NCI-H510A (cell line): ENCODE measurements at regions not wholly inside any gene's neighbourhood (a gene's known extent, or its start where the extent isn't known, plus 50 kb on each side); places are given as distances from the start of the nearest gene placed in this dataset.

Experiments used
- DNase-seq: peaks from one replicate; lab custom pipeline; 2025; lab: John Stamatoyannopoulos, UW

DNA sequence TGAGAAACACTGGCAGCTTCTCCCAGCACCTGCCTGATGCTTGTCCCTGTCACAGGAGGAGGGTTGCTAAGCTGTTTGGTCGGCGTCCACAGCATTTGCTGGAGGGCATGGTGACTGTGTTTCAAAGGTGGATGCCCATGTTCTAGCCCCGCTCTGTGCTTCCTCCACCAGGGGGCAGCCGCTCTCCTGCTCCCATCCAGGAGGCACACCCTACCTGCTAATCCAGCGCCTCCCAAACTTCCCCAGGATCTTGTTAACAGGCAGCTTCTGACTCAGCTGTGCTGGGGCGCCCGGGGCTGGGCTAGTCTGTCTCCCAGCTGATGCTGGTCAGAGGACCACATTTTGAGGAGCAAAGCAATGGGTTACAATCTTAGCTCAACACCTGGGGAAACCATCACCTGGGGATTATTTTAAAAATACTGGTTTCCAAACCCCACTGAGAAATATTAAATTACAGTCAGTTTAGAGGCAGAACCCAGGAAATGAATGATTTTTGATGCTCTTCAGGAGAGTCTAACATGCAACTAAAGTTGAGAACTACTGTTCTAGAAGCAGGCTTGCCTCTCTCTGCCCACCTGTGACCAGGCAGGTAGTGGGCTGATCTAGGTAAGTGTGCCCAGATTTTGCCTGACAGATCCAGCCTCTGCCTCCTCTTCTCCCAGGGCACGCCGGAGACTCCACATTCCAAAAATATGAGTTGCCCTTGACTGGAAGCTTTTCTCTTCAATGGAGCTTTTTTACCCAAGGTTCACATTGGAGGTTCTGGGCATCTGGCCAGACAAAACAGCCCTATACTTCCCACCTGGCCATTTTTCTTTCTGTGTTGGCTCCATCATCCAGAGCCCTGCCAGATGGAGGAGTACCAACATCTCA is 92.7 kb upstream of the GPR26 start:
- DNase-seq = peak; percentile 79

DNA sequence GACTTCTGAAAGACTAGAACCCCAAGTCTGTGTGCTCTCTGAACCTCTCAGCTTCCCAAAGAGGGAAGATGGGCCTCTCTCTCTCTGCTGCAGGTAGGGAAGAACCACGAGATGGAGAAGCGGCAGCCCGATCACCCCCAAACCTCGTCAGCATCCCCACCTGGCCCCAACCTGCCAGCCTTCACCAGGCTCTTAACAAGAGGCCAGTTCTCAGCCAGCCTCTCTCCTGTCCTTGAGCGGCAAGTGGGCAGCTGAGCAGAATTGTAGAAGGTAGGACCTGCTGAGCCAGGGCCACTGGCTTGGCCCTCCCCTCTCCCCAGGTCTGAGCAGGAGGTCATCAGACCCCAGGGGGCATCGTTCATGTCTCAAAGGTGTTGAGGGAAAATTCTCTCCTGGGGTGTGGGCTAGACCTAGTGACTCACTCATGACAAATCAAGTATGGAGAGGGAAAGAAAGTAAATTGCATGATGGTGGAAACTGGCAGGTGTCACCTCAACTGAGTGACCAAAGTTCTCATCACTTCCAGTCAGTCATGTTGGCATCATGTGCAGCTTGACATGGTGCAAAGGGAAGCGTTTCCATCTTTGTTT is 92.0 kb upstream of the GPR26 start:
- no peak for DNase-seq

DNA sequence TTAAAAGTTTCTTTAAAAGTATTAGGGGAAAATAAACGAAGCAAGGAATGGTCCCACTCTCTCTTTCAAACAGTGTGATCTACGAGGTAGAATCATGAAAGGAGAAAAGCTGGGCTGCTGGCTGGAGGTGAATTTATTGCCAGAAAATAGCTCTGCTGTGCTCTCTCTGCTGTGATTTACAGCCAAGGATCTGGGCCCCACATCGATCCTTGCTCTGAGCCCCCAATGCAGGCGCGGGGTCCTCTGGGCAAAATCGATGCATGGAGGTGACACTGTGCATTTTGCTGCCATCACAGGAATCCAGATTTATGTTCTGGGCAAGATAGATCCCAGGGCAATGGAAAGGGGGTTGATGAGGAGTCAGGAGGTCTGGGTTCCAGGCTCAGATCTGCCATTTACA is 91.0 kb upstream of the GPR26 start:
- no peak for DNase-seq

DNA sequence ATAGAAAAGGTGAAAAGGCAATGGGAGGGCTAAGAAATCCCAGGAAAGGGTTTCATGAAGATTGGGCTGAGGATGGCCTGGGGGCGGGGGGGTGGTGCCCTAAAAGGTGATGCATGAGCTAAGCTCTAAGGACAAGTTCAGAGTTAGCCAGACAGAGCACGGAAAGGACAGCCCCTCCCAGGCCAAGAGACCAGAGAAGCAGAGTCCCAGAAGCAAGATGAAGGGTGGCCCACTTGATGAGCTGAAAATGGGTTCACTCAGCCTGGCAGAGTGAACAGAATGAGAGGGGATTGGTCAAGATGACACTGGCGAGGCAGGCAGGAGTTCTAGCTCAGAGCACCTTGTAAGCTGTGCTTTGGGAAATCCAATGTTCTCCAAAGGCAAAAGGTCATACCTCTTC is 89.4 kb upstream of the GPR26 start:
- DNase-seq = no peak

DNA sequence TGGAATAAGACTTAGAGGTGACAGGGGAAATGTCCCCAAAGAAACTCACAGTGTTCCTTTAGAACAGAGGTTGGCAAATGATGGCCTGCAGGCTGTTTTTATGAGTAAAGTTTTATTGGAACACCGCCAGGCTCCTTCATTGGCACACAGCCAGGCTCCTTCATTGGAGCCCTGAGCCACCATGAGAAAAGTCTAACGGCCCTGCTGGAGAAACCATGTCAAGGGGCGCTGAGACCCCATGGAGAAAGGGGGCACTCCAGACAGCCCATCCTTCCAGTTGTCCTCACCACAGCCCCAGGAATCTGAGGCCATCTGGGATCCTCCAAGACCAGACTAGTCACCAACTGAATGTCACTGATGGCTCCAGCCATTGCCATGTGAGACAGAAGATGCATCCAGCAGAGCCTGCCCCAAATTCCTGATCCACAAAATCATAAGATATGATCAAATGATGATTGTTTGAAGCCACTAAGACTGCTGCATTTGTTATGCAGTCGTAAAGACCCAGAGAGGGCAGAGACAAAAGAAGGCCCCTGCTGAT is 88.2 kb upstream of the GPR26 start:
- DNase-seq = no peak

DNA sequence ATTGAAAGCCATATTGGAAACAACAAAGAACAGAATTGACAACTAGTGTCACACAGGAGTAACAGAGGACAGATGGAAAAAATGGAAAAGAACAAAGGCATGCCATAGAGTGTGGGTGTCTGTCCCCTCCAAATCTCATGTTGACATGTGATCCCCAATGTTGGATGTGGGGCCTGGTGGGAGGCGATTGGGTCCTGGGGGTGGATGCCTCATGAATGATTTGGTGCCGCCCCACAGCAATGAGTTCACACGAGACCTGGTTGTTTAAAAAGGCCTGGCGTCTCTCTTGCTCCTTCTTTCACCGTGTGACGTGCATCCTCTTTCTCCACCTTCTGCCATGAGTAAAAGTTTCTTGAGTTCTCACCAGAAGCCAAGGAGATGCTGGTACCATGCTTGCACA is 87.4 kb upstream of the GPR26 start:
- no peak for DNase-seq

DNA sequence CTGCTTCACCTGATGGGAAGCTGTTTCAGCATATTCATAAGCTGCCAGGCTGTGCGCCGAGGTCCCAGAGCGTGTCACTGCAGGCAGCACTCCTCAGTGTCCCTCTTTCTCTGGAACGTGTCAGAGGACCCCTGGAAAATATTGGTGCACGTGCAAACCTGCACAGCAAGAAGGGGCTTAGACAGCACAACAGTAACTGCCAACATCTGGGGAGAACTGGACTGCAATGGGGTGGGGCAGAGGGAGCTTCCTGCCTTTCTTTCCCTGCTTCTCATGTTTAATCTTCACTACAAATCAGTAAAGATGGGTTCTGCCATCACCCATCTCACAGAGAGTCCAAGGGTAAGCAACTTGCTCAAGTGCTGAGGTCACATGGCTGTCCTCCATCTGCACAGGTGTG is 86.5 kb upstream of the GPR26 start:
- no peak for DNase-seq

DNA sequence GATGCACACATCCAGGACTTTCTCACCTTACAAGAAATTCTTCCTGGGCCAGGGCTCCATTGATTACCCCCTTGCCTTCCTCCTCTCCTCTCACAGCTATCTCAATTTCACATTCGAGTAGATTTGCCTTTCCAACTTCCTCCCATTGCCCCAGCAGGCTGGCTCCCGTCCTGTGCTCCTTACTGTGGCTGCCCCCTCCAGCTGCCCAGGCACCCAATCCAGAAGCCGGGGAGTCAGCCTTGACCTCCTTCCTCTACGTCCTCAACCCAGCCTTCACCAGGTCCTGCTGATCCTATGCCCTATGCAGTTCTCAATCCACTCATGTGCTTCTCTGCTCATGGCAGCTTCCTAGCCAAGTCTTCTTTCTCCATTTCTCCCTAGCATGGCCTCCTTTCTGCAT is 85.7 kb upstream of the GPR26 start:
- no peak for DNase-seq

DNA sequence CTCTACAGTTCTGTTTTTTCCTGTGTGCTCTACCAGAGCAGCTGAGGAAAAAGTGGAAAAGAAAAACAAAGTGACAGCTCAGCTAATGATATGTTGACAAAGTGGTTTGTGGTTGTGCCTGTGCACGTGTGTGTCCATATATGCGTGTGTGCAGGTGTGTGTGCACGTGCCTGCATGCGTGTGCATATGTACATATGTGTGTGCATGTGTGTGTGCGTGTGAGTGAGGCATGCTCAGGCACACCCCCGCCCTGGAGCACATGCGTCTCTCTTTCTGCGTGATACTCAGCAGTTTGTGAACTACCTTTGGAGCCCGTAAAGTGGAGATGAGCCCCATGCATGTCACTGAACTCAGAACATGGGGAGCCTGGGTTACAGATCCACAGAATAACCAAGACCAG is 84.5 kb upstream of the GPR26 start:
- DNase-seq = no peak

DNA sequence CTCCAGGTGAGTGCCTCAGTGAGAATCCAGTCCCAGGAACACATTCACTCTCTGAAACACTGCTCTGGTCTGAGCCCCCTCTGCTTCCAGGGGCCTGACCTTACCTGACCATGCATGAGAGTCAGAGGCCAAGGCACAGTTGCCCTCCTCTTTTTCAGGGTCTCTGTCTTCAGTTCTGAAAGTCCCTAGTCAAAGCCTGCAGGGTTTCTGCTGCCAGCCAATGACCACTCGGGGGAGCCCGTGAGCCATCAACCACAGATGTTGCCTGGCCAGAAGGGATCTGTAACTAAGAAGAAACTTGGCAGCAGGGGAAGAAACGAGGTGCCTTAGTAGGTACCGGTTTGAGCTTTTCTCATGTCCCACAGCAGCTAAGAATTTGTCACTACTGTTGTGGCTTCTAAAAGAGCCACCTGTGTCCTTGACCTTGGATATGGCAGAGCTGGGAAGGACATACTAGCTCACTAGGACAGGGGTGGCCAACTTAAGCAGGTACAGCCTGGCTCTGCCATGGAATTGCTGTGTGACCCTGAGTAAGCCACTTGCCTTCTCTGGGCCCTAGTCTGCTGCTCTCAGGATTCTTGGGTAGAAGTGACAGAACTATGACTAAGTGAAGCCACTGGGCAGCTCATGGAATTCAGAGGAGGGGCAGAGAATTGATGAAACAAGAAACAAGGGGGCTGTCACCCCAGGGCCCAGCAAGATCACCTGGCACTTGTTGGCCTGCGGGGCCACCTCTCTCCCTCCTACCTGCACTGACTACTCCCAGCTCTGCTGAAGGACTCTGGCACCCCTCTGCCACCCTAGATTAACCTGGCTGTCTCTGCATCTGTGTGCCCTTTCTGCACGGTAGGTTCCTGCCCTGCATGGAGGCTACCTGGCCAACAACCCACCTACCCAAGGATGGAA is 83.8 kb upstream of the GPR26 start:
- DNase-seq = peak; percentile 29

DNA sequence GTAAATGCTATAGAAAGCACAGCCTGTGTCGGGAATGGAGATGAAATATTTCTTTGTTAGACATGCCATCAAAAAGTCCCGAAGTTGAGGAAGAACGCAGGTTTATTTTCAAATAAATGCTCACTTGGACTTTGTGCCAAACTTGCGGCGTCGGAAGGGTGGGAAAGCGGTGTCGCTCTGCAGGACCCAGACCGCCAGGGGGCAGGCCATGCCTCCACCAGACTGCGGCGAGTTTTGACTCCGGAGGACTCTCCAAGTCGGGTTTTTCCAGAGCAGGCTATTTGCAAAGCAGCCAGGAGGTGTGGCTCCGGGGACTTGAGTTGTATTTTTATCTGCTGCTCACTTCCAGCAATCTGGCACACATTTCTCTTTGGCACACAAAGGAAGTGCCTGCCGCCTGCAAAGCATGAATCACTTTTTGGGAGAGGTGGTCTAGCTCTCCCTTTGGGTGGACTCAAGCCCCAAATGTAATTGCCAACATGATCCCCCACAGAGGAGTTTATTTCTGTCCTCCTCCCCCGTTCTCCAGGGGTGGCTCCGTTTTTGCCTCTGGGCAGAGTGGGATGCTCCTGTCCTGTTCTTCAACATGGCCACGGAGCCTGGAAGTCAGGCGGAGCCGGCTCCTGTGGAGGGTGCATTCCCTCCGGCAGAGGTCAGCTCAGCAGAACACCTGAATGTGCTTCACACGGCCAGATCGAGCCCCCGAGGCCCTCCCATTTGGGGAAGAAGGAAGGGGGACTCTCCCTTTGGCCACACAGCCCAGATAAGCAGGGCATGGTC is 82.3 kb upstream of the GPR26 start:
- peak; percentile 87 for DNase-seq

DNA sequence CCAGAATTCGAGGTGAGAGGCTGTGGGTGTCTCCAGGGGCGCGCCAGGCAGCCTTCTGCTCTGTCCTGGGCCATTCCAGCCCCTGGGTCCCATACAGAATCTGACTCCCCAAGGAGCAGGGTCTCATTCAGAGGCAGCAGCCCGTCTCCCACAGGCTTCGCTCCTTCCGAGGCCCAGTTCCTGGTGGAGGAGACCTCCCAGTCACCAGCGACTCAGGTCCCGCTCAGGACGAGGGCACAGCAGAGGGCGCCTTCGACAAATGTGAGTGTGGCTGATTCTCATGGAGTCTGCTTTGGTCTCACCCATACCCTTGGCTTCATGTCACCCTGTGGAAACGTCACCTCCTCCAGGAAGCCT is 81.8 kb upstream of the GPR26 start:
- no peak for DNase-seq

DNA sequence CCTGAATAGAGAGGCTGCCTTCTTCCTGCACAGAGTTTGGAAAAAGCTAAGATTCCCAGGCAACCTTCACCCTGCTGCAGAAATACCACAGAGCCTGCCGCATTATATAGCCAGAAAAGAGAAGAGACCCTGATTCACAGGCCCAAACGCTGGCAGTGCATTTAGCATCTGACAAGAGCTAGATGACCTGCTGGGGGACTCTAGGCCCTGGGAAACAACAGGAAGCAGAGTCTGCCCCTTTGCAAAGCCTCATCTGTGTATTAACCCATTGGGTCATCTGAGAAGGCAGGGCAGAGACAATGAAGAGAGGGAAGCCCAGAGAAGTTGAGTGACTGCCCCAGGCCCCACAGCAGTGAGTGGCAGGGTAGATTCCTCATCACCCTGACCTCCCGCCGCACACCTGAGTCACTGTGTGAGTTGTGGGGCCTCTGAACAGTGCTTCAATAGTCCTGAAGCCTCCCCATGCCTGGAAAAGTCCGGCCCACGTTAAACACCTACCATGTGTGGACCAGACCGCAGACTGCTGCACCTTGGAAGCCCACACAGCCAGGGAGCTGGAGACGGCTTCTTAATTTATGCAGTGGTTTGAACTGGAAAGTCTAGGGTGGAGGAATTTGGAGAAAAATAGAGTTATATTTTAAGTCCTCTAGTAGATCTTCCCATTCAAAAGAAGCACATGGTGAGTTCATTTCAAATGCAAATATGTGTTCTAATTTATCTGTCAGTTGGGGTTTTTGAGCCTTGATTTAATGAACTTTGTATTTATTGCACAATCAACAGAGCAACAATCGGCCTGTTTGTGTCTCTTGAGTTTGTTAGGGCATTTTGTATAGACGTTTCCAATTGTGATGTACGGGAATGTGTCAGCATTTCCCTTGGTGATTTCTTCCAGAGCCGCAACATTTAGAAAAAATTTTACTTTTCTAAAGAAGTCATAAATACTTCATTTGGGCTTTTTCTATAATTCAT is 80.4 kb upstream of the GPR26 start:
- no peak for DNase-seq

DNA sequence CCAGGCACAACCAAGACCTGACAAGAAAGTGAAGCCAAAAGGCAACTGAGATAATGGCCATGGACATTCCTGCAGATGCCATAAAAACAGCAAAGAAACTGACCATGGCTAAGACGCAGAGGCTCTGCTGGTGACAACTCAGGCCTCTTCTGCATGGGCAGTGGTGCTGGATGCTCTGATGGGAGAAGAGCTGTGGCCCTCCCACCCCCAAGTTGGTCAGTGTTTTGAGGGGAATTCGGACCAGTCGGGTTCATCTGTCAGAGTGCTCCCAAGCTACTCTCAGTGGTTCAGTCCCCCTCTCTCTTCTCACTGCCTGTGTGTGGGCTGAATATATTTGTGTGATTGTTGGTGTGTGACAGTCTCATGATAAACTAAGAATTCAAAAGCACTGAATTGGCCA is 79.0 kb upstream of the GPR26 start:
- DNase-seq = no peak

DNA sequence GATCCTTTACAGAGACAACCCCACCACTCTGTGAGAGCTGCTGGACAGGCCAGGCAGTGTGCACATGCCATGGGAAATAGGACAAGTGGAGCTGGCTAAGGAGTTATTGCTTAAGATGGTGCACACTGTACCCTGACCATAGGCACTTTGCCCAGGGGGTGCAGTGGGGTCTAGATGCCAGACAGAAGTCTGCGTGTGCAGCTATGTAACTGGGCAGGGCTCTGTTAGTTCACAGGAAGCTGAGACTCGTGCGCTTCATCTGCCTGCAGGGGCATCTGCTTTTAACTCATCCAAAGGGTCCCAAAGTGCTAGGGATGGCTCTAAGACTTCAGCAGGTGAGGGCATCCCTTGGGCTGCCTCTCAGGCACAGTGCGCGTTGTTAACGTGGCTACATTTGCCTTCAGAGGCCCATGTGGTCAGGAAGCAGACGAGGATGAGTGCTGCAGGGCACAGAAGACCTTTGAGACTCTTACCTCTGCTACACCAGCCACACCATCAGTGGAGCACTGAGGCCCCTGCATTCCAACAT is 77.7 kb upstream of the GPR26 start:
- DNase-seq = no peak

DNA sequence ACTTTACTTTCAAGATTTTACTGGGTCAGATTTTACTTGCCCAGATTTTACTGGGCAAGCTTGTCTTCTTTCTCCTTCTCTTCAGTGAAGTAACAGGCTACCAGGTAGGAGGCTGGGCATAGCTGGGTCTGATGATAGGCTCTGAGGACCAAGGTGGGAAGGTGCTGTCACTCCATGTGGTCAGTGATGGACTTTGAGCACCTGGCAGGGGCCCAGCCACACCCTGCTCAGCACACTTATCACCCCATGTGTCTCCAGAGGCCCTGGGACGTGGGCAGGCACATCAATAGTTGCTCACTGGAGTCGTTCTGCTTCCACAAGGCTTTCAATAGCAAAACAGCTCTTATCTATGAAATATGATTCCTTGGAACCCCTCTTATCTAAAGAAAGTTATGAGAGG is 70.5 kb upstream of the GPR26 start:
- no peak for DNase-seq

DNA sequence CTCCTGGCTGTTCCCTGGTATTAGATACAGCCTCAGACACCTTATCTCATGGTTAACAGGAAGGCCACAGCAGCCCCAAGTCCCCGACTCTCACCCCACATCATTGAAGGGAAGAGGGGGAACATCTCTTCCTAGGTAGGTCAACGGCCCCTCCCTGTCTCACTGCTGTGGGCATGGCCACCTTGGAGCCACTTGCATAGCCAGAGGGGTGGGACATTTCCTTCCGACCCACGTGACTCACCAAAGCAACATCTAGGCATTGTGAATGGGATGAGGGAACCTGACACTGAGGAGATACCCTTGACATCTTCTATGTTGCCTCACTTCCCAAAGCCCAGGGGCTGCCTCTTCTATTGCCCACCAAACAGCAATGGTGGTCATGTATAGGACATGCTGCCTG is 68.5 kb upstream of the GPR26 start:
- DNase-seq = no peak

DNA sequence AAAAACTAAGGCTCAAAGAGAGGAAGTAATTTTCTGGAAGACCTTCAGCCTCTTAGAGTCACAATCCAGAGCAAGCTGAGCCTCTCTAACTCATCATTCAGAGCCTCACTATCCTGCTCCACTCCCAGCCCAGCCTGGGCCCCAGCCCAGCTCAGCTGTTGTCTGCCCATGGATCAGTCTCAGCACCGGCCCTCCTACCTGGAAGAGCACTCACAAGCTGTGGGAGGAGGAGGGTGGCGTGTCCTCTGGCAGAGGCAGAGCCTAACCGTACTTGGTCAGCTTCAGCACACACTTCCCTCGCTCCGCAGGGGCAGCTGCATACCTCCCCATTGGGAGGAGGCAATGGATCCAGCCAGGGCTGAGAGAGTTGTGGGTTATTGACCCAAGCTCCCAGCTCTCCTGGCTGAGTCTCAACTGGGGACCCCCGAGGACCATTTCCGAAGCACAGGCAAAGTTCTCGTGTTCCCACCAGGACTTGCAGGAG is 66.7 kb upstream of the GPR26 start:
- DNase-seq = no peak

DNA sequence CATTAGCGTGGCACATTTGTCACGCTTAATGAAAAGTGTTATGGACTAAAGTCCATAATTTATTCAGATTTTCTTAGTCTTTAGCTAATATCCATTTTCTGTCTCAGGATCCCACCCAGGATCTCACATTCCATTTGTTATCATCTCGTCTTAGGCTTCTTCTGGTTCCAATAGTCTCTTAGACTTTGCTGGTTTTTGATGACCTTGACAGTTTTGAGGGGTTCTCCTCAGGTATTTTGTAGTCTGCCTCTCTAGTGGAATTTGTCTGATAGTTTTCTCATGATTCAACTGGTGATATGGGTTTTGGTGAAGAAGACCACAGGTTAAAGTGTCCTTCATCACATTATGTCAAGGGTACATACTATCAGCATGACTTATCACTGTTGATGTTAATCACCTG is 66.0 kb upstream of the GPR26 start:
- DNase-seq = no peak

DNA sequence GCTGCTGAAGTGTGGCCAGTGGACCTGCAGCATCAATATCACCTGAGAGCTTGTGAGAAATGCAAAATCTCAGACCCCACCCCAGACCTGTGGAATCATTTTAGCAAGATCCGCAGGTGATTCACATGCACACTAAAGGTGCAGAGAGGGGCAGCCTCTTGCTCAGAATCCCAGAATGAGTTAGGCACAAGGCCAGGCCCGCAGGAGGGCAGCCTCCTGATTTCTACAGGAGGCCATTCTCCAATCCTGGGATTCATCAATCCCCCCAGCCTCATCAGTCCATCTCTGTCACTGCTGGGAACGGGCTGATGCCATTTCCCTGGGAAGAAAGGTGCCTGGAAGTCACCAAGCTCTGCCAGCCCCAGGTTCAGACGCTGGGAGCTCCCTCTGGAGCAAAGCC is 63.0 kb upstream of the GPR26 start:
- DNase-seq = no peak
